Transverse colon (tissue), 4 donors: ENCODE measurements at regions not wholly inside any gene's neighbourhood (a gene's known extent, or its start where the extent isn't known, plus 50 kb on each side); places are given as distances from the start of the nearest gene placed in this dataset.
"Not testable (repeated sequence)": the region's sequence is repeated elsewhere in the genome, so short reads cannot be mapped to it uniquely, and the experiment has no call there.

Experiments
- DNase-seq: peaks from one replicate; pipeline ENCODE4 v3.0.0-alpha.2; 2019
- H3K27ac ChIP-seq, 4 donors: fragments of 200-600 bp; sonication (generic); 2 replicates each; pipeline ENCODE4 v1.5.1; 2016 to 2018; ENCODE audit warnings: inconsistent platforms in 4 of 4
- H3K27me3 ChIP-seq: fragments of 200-600 bp; sonication (generic); 2 replicates; pipeline ENCODE4 v1.5.1; 2017; ENCODE audit warnings: inconsistent platforms
- H3K36me3 ChIP-seq, 4 donors: fragments of 200-600 bp; sonication (generic); 2 replicates each; pipeline ENCODE4 v1.5.1; 2017 to 2019; ENCODE audit warnings: inconsistent platforms in 4 of 4
- H3K4me1 ChIP-seq, 4 donors: fragments of 200-600 bp; sonication (generic); 2 replicates each; pipeline ENCODE4 v1.5.1; 2017 to 2020; ENCODE audit warnings: inconsistent platforms in 4 of 4
- H3K4me3 ChIP-seq, 4 donors: fragments of 200-600 bp; sonication (generic); 1 replicate in 1 of 4; 2 replicates in 3 of 4; pipeline versions ENCODE4 v1.5.1 to v1.6.1; 2017 to 2019; ENCODE audit warnings: inconsistent platforms in 4 of 4
- H3K9me3 ChIP-seq, 2 donors: fragments of 200-600 bp; sonication (generic); 2 replicates each; pipeline ENCODE4 v1.5.1; 2017 to 2019; ENCODE audit warnings: inconsistent platforms in 2 of 2
- EP300 ChIP-seq: sonication (generic); formaldehyde crosslinking; IDR thresholded peaks from one replicate; pipeline ENCODE4 v1.6.1; 2017; ENCODE audit warnings: antibody characterized with exemption, low read depth
- POLR2A ChIP-seq: fragments of 450-650 bp; IDR thresholded peaks from one replicate; pipeline ENCODE4 v1.6.1; 2016; ENCODE audit warnings: antibody characterized with exemption, mild to moderate bottlenecking, moderate library complexity
- POLR2AphosphoS5 ChIP-seq, 3 donors: sonication (generic); formaldehyde crosslinking; IDR thresholded peaks; one replicate each; pipeline ENCODE4 v1.6.1; 2016; ENCODE audit warnings: antibody characterized with exemption in 3 of 3
- WGBS, 2 donors: methylation state at CpG; one replicate each; pipeline ENCODE4 v1.1.5; 2018; ENCODE audit warnings: low coverage in 1 of 2; 5-methylcytosine and 5-hydroxymethylcytosine counted together
- in situ Hi-C, 4 donors: fragments of 200-750 bp; cut with MboI; loops; one replicate each; pipeline versions ENCODE4 v1.15.0 to v1.15.1; 2017; ENCODE audit warnings: low sequenced_read_pairs in 3 of 4, low pct_ligation_motif_present in 1 of 4, low pct_unique_long_range_greater_than_20kb in 1 of 4
- intact Hi-C: fragments of 100-400 bp; cut with DNase I; formaldehyde crosslinking; loops from one replicate; pipeline ENCODE4 v1.15.1; 2023; ENCODE audit warnings: low total_unique reads
- TF ChIP-seq, protein P1 (sequence below), 5 experiments: fragments of 200-600 bp in 3 of 5; fragments of 450-650 bp in 2 of 5; sonication (generic) in 3 of 5; IDR thresholded peaks; 1 replicate in 2 of 5; 2 replicates in 3 of 5; pipeline ENCODE4 v1.5.1; 2016 to 2017; ENCODE audit warnings: antibody characterized with exemption in 5 of 5, inconsistent platforms in 3 of 5, mild to moderate bottlenecking in 2 of 5, moderate library complexity in 1 of 5

DNA sequence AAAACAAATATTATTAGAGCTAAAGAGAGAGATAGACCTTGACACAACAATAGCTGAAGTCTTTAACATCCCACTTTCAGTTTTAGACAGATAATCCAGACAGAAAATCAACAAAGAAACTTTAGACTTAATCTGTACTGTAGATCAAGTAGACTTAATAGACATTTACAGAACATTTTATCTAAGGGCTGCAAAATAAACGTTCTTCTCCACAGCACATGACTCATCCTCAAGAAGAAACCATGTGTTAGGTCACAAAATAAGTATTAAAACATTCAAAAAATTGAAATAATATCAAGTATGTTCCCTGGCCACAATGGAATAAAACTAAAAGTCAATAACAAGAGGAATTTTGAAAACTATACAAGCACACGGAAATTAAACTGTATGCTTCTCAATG lies 1510.3 kb upstream of the PCDH10 start:
- DNase-seq: no peak
- no peaks in the 10 kb centered on the region for H3K36me3 ChIP-seq
- 64 to 73% methylated on average over 2 of the region's 2 CpGs for WGBS, 2 donors
- no peaks in the 10 kb centered on the region for H3K27me3 ChIP-seq
- intact Hi-C loops (no loop called here), in situ Hi-C loops (no loop called here)
- H3K4me1 ChIP-seq: no peaks in the 10 kb centered on the region
- TF ChIP-seq POLR2A (no peak), EP300 (no peak), POLR2AphosphoS5 (IDR thresholded peaks at IDR 0.05) (no peak)
- TF ChIP-seq, protein P1, sequence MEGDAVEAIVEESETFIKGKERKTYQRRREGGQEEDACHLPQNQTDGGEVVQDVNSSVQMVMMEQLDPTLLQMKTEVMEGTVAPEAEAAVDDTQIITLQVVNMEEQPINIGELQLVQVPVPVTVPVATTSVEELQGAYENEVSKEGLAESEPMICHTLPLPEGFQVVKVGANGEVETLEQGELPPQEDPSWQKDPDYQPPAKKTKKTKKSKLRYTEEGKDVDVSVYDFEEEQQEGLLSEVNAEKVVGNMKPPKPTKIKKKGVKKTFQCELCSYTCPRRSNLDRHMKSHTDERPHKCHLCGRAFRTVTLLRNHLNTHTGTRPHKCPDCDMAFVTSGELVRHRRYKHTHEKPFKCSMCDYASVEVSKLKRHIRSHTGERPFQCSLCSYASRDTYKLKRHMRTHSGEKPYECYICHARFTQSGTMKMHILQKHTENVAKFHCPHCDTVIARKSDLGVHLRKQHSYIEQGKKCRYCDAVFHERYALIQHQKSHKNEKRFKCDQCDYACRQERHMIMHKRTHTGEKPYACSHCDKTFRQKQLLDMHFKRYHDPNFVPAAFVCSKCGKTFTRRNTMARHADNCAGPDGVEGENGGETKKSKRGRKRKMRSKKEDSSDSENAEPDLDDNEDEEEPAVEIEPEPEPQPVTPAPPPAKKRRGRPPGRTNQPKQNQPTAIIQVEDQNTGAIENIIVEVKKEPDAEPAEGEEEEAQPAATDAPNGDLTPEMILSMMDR (IDR thresholded peaks at IDR 0.05): no peak
- H3K4me3 ChIP-seq: no peak overlapping the region
- no peak overlapping the region for H3K27ac ChIP-seq
- no peaks in the 10 kb centered on the region for H3K9me3 ChIP-seq

GRCh38 chr4:131644619-131645018 lies 1504.5 kb upstream of the PCDH10 start:
- no peak overlapping the region for H3K4me3 ChIP-seq
- no peak overlapping the region for H3K27ac ChIP-seq
- H3K27me3 ChIP-seq: no peaks in the 10 kb centered on the region
- 18 to 22% methylated on average over 1 of the region's 1 CpG for WGBS, 2 donors
- intact Hi-C loops (no loop called here), in situ Hi-C loops (no loop called here)
- H3K4me1 ChIP-seq: no peaks in the 10 kb centered on the region
- H3K9me3 ChIP-seq: no peaks in the 10 kb centered on the region
- no peak for DNase-seq
- H3K36me3 ChIP-seq: no peaks in the 10 kb centered on the region
- no peak for TF ChIP-seq POLR2AphosphoS5 (IDR thresholded peaks at IDR 0.05)
- TF ChIP-seq, protein P1 (IDR thresholded peaks at IDR 0.05): no peak

GRCh38 chr4:131649227-131649626 lies 1499.9 kb upstream of the PCDH10 start:
- 73 to 85% methylated on average over 2 of the region's 2 CpGs for WGBS, 2 donors
- Histone ChIP-seq H3K27me3 (no peaks in the 10 kb centered on the region), H3K4me3 (no peak overlapping the region), H3K9me3 (no peaks in the 10 kb centered on the region), H3K27ac (no peak overlapping the region), H3K4me1 (no peaks in the 10 kb centered on the region), H3K36me3 (no peaks in the 10 kb centered on the region)
- intact Hi-C loops: no loop called here
- no peak for DNase-seq
- in situ Hi-C loops: no loop called here
- TF ChIP-seq EP300 (no peak), POLR2AphosphoS5 (IDR thresholded peaks at IDR 0.05) (no peak), POLR2A (no peak)
- TF ChIP-seq, protein P1 (IDR thresholded peaks at IDR 0.05): no peak

GRCh38 chr4:131650951-131651350 lies 1498.1 kb upstream of the PCDH10 start:
- no peaks in the 10 kb centered on the region for H3K9me3 ChIP-seq
- intact Hi-C loops: no loop called here
- H3K4me1 ChIP-seq: no peaks in the 10 kb centered on the region
- in situ Hi-C loops: no loop called here
- H3K27me3 ChIP-seq: no peaks in the 10 kb centered on the region
- no peak for DNase-seq
- H3K4me3 ChIP-seq: no peak overlapping the region
- 57 to 78% methylated on average over 1 to 2 of the region's 2 CpGs for WGBS, 2 donors
- H3K27ac ChIP-seq: no peak overlapping the region
- no peaks in the 10 kb centered on the region for H3K36me3 ChIP-seq
- no peak for TF ChIP-seq POLR2AphosphoS5 (IDR thresholded peaks at IDR 0.05)
- TF ChIP-seq, protein P1 (IDR thresholded peaks at IDR 0.05): no peak

GRCh38 chr4:131683314-131683713 lies 1465.8 kb upstream of the PCDH10 start:
- DNase-seq, intact Hi-C loops, in situ Hi-C loops, H3K4me3 ChIP-seq, H3K27ac ChIP-seq, H3K4me1 ChIP-seq, H3K9me3 ChIP-seq, H3K27me3 ChIP-seq, H3K36me3 ChIP-seq: not testable (repeated sequence)
- WGBS, 2 donors: 76% methylated on average over 3 of the region's 3 CpGs; no CpG with 5 or more reads in 1 of the 2 donors
